C4-2B (cell line): ENCODE measurements at regions not wholly inside any gene's neighbourhood (a gene's known extent, or its start where the extent isn't known, plus 50 kb on each side); places are given as distances from the start of the nearest gene placed in this dataset.

Source experiments
- ZFX ChIP-seq: fragments of 450-650 bp; IDR thresholded peaks from 2 replicates; pipeline ENCODE4 v1.6.1; 2017
- TF ChIP-seq, protein P1 (sequence below): fragments of 450-650 bp; conservative IDR thresholded peaks from 2 replicates; pipeline ENCODE4 v1.5.1; 2017; ENCODE audit warnings: mild to moderate bottlenecking

- TF ChIP-seq, protein P1, sequence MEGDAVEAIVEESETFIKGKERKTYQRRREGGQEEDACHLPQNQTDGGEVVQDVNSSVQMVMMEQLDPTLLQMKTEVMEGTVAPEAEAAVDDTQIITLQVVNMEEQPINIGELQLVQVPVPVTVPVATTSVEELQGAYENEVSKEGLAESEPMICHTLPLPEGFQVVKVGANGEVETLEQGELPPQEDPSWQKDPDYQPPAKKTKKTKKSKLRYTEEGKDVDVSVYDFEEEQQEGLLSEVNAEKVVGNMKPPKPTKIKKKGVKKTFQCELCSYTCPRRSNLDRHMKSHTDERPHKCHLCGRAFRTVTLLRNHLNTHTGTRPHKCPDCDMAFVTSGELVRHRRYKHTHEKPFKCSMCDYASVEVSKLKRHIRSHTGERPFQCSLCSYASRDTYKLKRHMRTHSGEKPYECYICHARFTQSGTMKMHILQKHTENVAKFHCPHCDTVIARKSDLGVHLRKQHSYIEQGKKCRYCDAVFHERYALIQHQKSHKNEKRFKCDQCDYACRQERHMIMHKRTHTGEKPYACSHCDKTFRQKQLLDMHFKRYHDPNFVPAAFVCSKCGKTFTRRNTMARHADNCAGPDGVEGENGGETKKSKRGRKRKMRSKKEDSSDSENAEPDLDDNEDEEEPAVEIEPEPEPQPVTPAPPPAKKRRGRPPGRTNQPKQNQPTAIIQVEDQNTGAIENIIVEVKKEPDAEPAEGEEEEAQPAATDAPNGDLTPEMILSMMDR: no peak
- TF ChIP-seq ZFX: no peak
Observed at GRCh38 chr7:106563466-106564150, 97.3 kb downstream of the CCDC71L start.
